ENCODE measurements at regions not wholly inside any gene's neighbourhood (a gene's known extent, or its start where the extent isn't known, plus 50 kb on each side); places are given as distances from the start of the nearest gene placed in this dataset.
"Not testable (repeated sequence)": the region's sequence is repeated elsewhere in the genome, so short reads cannot be mapped to it uniquely, and the experiment has no call there.

GRCh38 chr4:53703267-53703655 is 112.0 kb upstream of the LNX1 start:
- no peaks in the 10 kb centered on the region for H3K9me3 ChIP-seq (ENCODE audit: low read depth, low read length)
- no peak overlapping the region for H3K4me3 ChIP-seq (ENCODE audit: low read length)
- peaks cover 13% of the 10 kb centered on the region for H3K4me1 ChIP-seq (ENCODE audit: insufficient read depth, low read length)
- H3K27me3 ChIP-seq (ENCODE audit: insufficient read depth, low read length): no peaks in the 10 kb centered on the region

GRCh38 chr4:53702334-53703266 is 111.3 kb upstream of the LNX1 start:
- Histone ChIP-seq H3K4me1 (ENCODE audit: insufficient read depth, low read length) (peaks cover 13% of the 10 kb centered on the region), H3K4me3 (ENCODE audit: low read length) (no peak overlapping the region), H3K9me3 (ENCODE audit: low read depth, low read length) (no peaks in the 10 kb centered on the region), H3K27me3 (ENCODE audit: insufficient read depth, low read length) (no peaks in the 10 kb centered on the region)

GRCh38 chr4:53701260-53701659 is 110.0 kb upstream of the LNX1 start:
- not testable (repeated sequence) for H3K4me3 ChIP-seq (ENCODE audit: low read length); H3K9me3 ChIP-seq (ENCODE audit: low read depth, low read length)
- peaks cover 13% of the 10 kb centered on the region for H3K4me1 ChIP-seq (ENCODE audit: insufficient read depth, low read length)

GRCh38 chr4:53699310-53699709 is 108.0 kb upstream of the LNX1 start:
- peaks cover 13% of the 10 kb centered on the region for H3K4me1 ChIP-seq (ENCODE audit: insufficient read depth, low read length)
- not testable (repeated sequence) for H3K4me3 ChIP-seq (ENCODE audit: low read length); H3K9me3 ChIP-seq (ENCODE audit: low read depth, low read length); H3K27me3 ChIP-seq (ENCODE audit: insufficient read depth, low read length)

More at GRCh38 chr4:53701260-53701659, 110.0 kb upstream of the LNX1 start:
- H3K27me3 ChIP-seq (ENCODE audit: insufficient read depth, low read length): not testable (repeated sequence)

GRCh38 chr4:53697016-53697685 is 105.9 kb upstream of the LNX1 start:
- peaks cover 1% of the 10 kb centered on the region for H3K4me1 ChIP-seq (ENCODE audit: insufficient read depth, low read length)
- no peak overlapping the region for H3K4me3 ChIP-seq (ENCODE audit: low read length)
- H3K9me3 ChIP-seq (ENCODE audit: low read depth, low read length): no peaks in the 10 kb centered on the region
- no peaks in the 10 kb centered on the region for H3K27me3 ChIP-seq (ENCODE audit: insufficient read depth, low read length)

- no peak overlapping the region for H3K4me3 ChIP-seq (ENCODE audit: low read length)
- H3K27me3 ChIP-seq (ENCODE audit: insufficient read depth, low read length): no peaks in the 10 kb centered on the region
Measured at GRCh38 chr4:53695540-53696463, 104.5 kb upstream of the LNX1 start.

GRCh38 chr4:53694666-53695065 is 103.4 kb upstream of the LNX1 start:
- no peaks in the 10 kb centered on the region for H3K27me3 ChIP-seq (ENCODE audit: insufficient read depth, low read length)
- H3K9me3 ChIP-seq (ENCODE audit: low read depth, low read length): no peaks in the 10 kb centered on the region
- H3K4me3 ChIP-seq (ENCODE audit: low read length): no peak overlapping the region
- no peaks in the 10 kb centered on the region for H3K4me1 ChIP-seq (ENCODE audit: insufficient read depth, low read length)

More at GRCh38 chr4:53695540-53696463, 104.5 kb upstream of the LNX1 start:
- Histone ChIP-seq H3K9me3 (ENCODE audit: low read depth, low read length) (no peaks in the 10 kb centered on the region), H3K4me1 (ENCODE audit: insufficient read depth, low read length) (no peaks in the 10 kb centered on the region)

GRCh38 chr4:53693909-53694308 is 102.6 kb upstream of the LNX1 start:
- no peaks in the 10 kb centered on the region for H3K27me3 ChIP-seq (ENCODE audit: insufficient read depth, low read length)
- no peak overlapping the region for H3K4me3 ChIP-seq (ENCODE audit: low read length)
- no peaks in the 10 kb centered on the region for H3K4me1 ChIP-seq (ENCODE audit: insufficient read depth, low read length)
- no peaks in the 10 kb centered on the region for H3K9me3 ChIP-seq (ENCODE audit: low read depth, low read length)

GRCh38 chr4:53693408-53693807 is 102.1 kb upstream of the LNX1 start:
- Histone ChIP-seq H3K9me3 (ENCODE audit: low read depth, low read length) (no peaks in the 10 kb centered on the region), H3K4me1 (ENCODE audit: insufficient read depth, low read length) (no peaks in the 10 kb centered on the region), H3K4me3 (ENCODE audit: low read length) (no peak overlapping the region)

GRCh38 chr4:53688186-53688790 is 97.0 kb upstream of the LNX1 start:
- Histone ChIP-seq H3K27me3 (ENCODE audit: insufficient read depth, low read length) (no peaks in the 10 kb centered on the region), H3K4me3 (ENCODE audit: low read length) (no peak overlapping the region), H3K9me3 (ENCODE audit: low read depth, low read length) (no peaks in the 10 kb centered on the region), H3K4me1 (ENCODE audit: insufficient read depth, low read length) (peaks cover 4% of the 10 kb centered on the region)

More at GRCh38 chr4:53693408-53693807, 102.1 kb upstream of the LNX1 start:
- H3K27me3 ChIP-seq (ENCODE audit: insufficient read depth, low read length): no peaks in the 10 kb centered on the region

GRCh38 chr4:53686521-53686920 is 95.2 kb upstream of the LNX1 start:
- Histone ChIP-seq H3K4me1 (ENCODE audit: insufficient read depth, low read length) (peaks cover 4% of the 10 kb centered on the region), H3K9me3 (ENCODE audit: low read depth, low read length) (no peaks in the 10 kb centered on the region), H3K4me3 (ENCODE audit: low read length) (no peak overlapping the region), H3K27me3 (ENCODE audit: insufficient read depth, low read length) (no peaks in the 10 kb centered on the region)

GRCh38 chr4:53684136-53685130 is 93.1 kb upstream of the LNX1 start:
- H3K9me3 ChIP-seq (ENCODE audit: low read depth, low read length): no peaks in the 10 kb centered on the region
- H3K4me1 ChIP-seq (ENCODE audit: insufficient read depth, low read length): peaks cover 4% of the 10 kb centered on the region
- no peak overlapping the region for H3K4me3 ChIP-seq (ENCODE audit: low read length)
- no peaks in the 10 kb centered on the region for H3K27me3 ChIP-seq (ENCODE audit: insufficient read depth, low read length)

- Histone ChIP-seq H3K4me1 (ENCODE audit: insufficient read depth, low read length) (no peaks in the 10 kb centered on the region), H3K4me3 (ENCODE audit: low read length) (no peak overlapping the region), H3K27me3 (ENCODE audit: insufficient read depth, low read length) (no peaks in the 10 kb centered on the region), H3K9me3 (ENCODE audit: low read depth, low read length) (no peaks in the 10 kb centered on the region)
Measured at GRCh38 chr4:53682908-53683307, 91.6 kb upstream of the LNX1 start.
